HepG2 (cell line): ENCODE measurements at regions not wholly inside any gene's neighbourhood (a gene's known extent, or its start where the extent isn't known, plus 50 kb on each side); places are given as distances from the start of the nearest gene placed in this dataset.

Source experiments
- ATAC-seq: fragments of 200-7000 bp; cut with Tn5 transposase; 3 replicates; pipeline ENCODE4 v1.9.1; 2020; ENCODE audit warnings: mild to moderate bottlenecking, moderate library complexity
- BruUV-seq: library from RNA; stranded (reverse); fragments of 400-500 nt; replicated peaks from 2 replicates; lab custom pipeline; 2021; lab: Mats Ljungman, UMichigan
- CTCF ChIA-PET: fragments of 300-600 bp; formaldehyde crosslinking; extraction: SDS; loops from one replicate; lab custom pipeline; 2021; ENCODE audit warnings: low total read pairs, inconsistent platforms, low intra/inter-chr PET ratio; lab: Yijun Ruan, JAX
- POLR2A ChIA-PET: fragments of 350-600 bp; sonication (Branson Sonifier 250); formaldehyde crosslinking; loops from one replicate; lab custom pipeline; 2020; ENCODE audit warnings: antibody characterized with exemption, inconsistent platforms; lab: Yijun Ruan, JAX
- DNase-seq: peaks from one replicate; pipeline ENCODE4 v3.0.0-alpha.2; 2015; ENCODE audit warnings: low spot score
- FAIRE-seq: peaks from 3 replicates; lab custom pipeline; 2011; peaks lifted over from hg19 to GRCh38; lab: Jason Lieb, UNC
- H2AFZ ChIP-seq: one replicate; pipeline ENCODE4 v1.6.1; 2011; ENCODE audit warnings: low read length, inconsistent platforms
- H3K27ac ChIP-seq: fragments of 300-600 bp; 3 replicates; pipeline ENCODE4 v1.8.0; 2011; ENCODE audit warnings: mixed run types, mild to moderate bottlenecking, mixed read lengths, low read length, inconsistent platforms; ENCODE audit not compliant: insufficient read depth; ENCODE audit errors: extremely low read length
- H3K27me3 ChIP-seq, 2 experiments: fragments of 200-600 bp in 1 of 2; 2 replicates in 1 of 2; 3 replicates in 1 of 2; pipeline versions ENCODE4 v1.6.0 to v1.8.0; 2011; ENCODE audit warnings: low read length in 2 of 2, mild to moderate bottlenecking in 2 of 2, moderate library complexity in 2 of 2, inconsistent platforms in 1 of 2; ENCODE audit not compliant: insufficient read depth in 2 of 2, control insufficient read depth in 1 of 2
- H3K36me3 ChIP-seq, 2 experiments: fragments of 200-600 bp in 1 of 2; replicated peaks in 1 of 2; 2 replicates in 1 of 2; 3 replicates in 1 of 2; pipeline versions ENCODE4 v1.5.1 to v1.8.0; 2011; ENCODE audit warnings: low read length in 2 of 2, inconsistent platforms in 1 of 2; ENCODE audit not compliant: insufficient read depth in 2 of 2, control insufficient read depth in 1 of 2
- H3K4me1 ChIP-seq: 2 replicates; pipeline ENCODE4 v1.5.1; 2012; ENCODE audit warnings: low read length, inconsistent platforms; ENCODE audit not compliant: insufficient read depth
- H3K4me2 ChIP-seq: 2 replicates; pipeline ENCODE4 v1.6.0; 2011; ENCODE audit warnings: low read depth, low read length, inconsistent platforms
- H3K4me3 ChIP-seq, 3 experiments: fragments of 200-600 bp in 1 of 3; sonication (generic), shearing (Covaris generic) in 1 of 3; replicated peaks in 1 of 3; 2 replicates each; pipeline ENCODE4 v1.5.1; 2011 to 2016; ENCODE audit warnings: low read length in 3 of 3, inconsistent platforms in 2 of 3, low read depth in 2 of 3, mild to moderate bottlenecking in 2 of 3, control low read depth in 1 of 3, mixed read lengths in 1 of 3; ENCODE audit not compliant: insufficient read depth in 1 of 3
- H3K79me2 ChIP-seq: one replicate; pipeline ENCODE4 v1.6.1; 2011; ENCODE audit warnings: low read length, inconsistent platforms; ENCODE audit not compliant: insufficient read depth
- H3K9ac ChIP-seq: 2 replicates; pipeline ENCODE4 v1.6.0; 2011; ENCODE audit warnings: mild to moderate bottlenecking, low read depth, low read length, inconsistent platforms; ENCODE audit not compliant: insufficient read depth
- H3K9me3 ChIP-seq: 2 replicates; pipeline ENCODE4 v1.5.1; 2012; ENCODE audit warnings: mild to moderate bottlenecking, low read length
- H4K20me1 ChIP-seq: 2 replicates; pipeline ENCODE4 v1.6.0; 2011; ENCODE audit warnings: inconsistent platforms, mild to moderate bottlenecking, low read length, moderate library complexity; ENCODE audit not compliant: insufficient read depth
- ATF4 ChIP-seq, 2 experiments: fragments of 450-650 bp in 1 of 2; sonication (generic) in 1 of 2; formaldehyde crosslinking; IDR thresholded peaks; 2 replicates each; pipeline versions ENCODE4 v1.5.0 to v1.8.0; 2020 to 2022; ENCODE audit warnings: mild to moderate bottlenecking in 1 of 2, missing genetic modification reagents in 1 of 2
- ATF7-NPFF ChIP-seq: sonication (generic); formaldehyde crosslinking; IDR thresholded peaks from 2 replicates; pipeline ENCODE4 v1.8.1; 2023; ENCODE audit warnings: mild to moderate bottlenecking, low read depth, missing genetic modification reagents, moderate library complexity
- CBX2 ChIP-seq, 2 experiments: fragments of 200-600 bp in 1 of 2; sonication (generic); formaldehyde crosslinking in 1 of 2; IDR thresholded peaks; 2 replicates each; pipeline versions ENCODE4 v1.7.0 to v1.8.1; 2018 to 2022; ENCODE audit warnings: low read depth in 2 of 2, low read length in 1 of 2, mild to moderate bottlenecking in 1 of 2, missing genetic modification reagents in 1 of 2
- CEBPB ChIP-seq: IDR thresholded peaks from 2 replicates; pipeline ENCODE4 v1.6.1; 2011; ENCODE audit warnings: low read depth, low read length, improper control_type of control experiment, borderline replicate concordance
- NFRKB ChIP-seq: fragments of 450-650 bp; IDR thresholded peaks from 2 replicates; pipeline ENCODE4 v1.6.1; 2017
- SMARCE1 ChIP-seq: fragments of 450-650 bp; IDR thresholded peaks from 2 replicates; pipeline ENCODE4 v1.6.1; 2017; ENCODE audit warnings: borderline replicate concordance
- ZNF616 ChIP-seq: sonication (generic); formaldehyde crosslinking; IDR thresholded peaks from 2 replicates; pipeline ENCODE4 v1.5.0; 2020; ENCODE audit warnings: low read depth, mild to moderate bottlenecking, missing genetic modification reagents
- WGBS: methylation state at CpG from one replicate; pipeline ENCODE4 v1.1.6; 2017; ENCODE audit warnings: low lambda C conversion rate; 5-methylcytosine and 5-hydroxymethylcytosine counted together
- in situ Hi-C: cut with HindIII; loops from 2 replicates; pipeline ENCODE4 v1.10.0; 2017; ENCODE audit warnings: low pct_unique_long_range_greater_than_20kb; ENCODE audit not compliant: extremely low pct_ligation_motif_present
- intact Hi-C: fragments of 100-400 bp; cut with micrococcal nuclease; formaldehyde crosslinking; loops from one replicate; pipeline ENCODE4 v1.10.0; 2022; ENCODE audit not compliant: unreplicated experiment
- TF ChIP-seq, protein P1 (sequence below): IDR thresholded peaks from 2 replicates; pipeline ENCODE4 v1.6.1; 2016; ENCODE audit warnings: control low read depth
- TF ChIP-seq, protein P2 (sequence below): IDR thresholded peaks from 2 replicates; pipeline ENCODE4 v1.6.1; 2016; ENCODE audit warnings: mild to moderate bottlenecking
- TF ChIP-seq, protein P3 (sequence below): sonication (generic); formaldehyde crosslinking; IDR thresholded peaks from 2 replicates; pipeline ENCODE4 v1.4.0; 2020; ENCODE audit warnings: missing genetic modification reagents
- TF ChIP-seq, protein P4 (sequence below): sonication (generic); formaldehyde crosslinking; IDR thresholded peaks from 2 replicates; pipeline ENCODE4 v1.4.0; 2020; ENCODE audit warnings: mild to moderate bottlenecking, missing genetic modification reagents

- TF ChIP-seq CBX2 (IDR thresholded peaks at IDR 0.05; ENCODE audit: low read depth, low read length) (no peak), CBX2 (CRISPR knock-in tag; IDR thresholded peaks at IDR 0.05; ENCODE audit: low read depth) (no peak), ATF7-NPFF (CRISPR knock-in tag) (no peak), ZNF616 (CRISPR knock-in tag) (no peak), ATF4 (CRISPR knock-in tag; IDR thresholded peaks at IDR 0.05) (no peak), SMARCE1 (no peak), NFRKB (no peak)
- TF ChIP-seq, protein P1, sequence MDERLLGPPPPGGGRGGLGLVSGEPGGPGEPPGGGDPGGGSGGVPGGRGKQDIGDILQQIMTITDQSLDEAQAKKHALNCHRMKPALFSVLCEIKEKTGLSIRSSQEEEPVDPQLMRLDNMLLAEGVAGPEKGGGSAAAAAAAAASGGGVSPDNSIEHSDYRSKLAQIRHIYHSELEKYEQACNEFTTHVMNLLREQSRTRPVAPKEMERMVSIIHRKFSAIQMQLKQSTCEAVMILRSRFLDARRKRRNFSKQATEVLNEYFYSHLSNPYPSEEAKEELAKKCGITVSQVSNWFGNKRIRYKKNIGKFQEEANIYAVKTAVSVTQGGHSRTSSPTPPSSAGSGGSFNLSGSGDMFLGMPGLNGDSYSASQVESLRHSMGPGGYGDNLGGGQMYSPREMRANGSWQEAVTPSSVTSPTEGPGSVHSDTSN = no peak
- TF ChIP-seq, protein P2, sequence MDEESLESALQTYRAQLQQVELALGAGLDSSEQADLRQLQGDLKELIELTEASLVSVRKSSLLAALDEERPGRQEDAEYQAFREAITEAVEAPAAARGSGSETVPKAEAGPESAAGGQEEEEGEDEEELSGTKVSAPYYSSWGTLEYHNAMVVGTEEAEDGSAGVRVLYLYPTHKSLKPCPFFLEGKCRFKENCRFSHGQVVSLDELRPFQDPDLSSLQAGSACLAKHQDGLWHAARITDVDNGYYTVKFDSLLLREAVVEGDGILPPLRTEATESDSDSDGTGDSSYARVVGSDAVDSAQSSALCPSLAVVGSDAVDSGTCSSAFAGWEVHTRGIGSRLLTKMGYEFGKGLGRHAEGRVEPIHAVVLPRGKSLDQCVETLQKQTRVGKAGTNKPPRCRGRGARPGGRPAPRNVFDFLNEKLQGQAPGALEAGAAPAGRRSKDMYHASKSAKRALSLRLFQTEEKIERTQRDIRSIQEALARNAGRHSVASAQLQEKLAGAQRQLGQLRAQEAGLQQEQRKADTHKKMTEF (CRISPR knock-in tag) = no peak
- TF ChIP-seq, protein P3, sequence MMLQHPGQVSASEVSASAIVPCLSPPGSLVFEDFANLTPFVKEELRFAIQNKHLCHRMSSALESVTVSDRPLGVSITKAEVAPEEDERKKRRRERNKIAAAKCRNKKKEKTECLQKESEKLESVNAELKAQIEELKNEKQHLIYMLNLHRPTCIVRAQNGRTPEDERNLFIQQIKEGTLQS (CRISPR knock-in tag) = no peak
These were observed 427.4 kb upstream of the NCAM2 start (continued) for GRCh38 chr21:20570824-20571232.

DNA sequence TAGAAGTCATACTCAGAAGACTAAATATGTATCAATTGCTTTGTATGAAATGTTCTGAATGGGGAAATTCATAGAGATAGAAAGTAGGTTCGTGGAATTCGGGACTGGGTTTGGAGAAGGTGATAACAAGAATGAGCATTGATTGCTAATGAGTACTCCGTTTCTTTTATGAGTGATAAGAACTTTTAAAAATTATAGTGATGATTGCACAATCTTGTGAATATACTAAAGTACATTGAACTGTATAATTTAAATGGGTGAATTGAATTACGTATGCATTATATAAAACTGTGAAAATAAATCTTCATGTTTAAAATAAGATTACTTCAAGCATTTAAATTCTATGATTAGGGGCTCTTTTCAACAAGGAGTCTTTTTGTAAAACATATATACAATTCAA is 425.6 kb upstream of the NCAM2 start:
- FAIRE-seq (no peak), DNase-seq (no peak), ATAC-seq (no peak)
- Histone ChIP-seq H3K4me1 (no peaks in the 10 kb centered on the region), H3K36me3 (no peaks in the 10 kb centered on the region), H3K9me3 (peaks cover 76% of the 10 kb centered on the region), H3K79me2 (no peaks in the 10 kb centered on the region), H3K4me2 (no peak overlapping the region), H3K9ac (no peak overlapping the region), H3K27me3 (no peaks in the 10 kb centered on the region), H3K4me3 (no peak overlapping the region), H2AFZ (no peak overlapping the region), H4K20me1 (no peaks in the 10 kb centered on the region), H3K27ac (no peak overlapping the region)
- peak; percentile 25; the same call in 1 of the 2 replicates for TF ChIP-seq CEBPB
- TF ChIP-seq, protein P4, sequence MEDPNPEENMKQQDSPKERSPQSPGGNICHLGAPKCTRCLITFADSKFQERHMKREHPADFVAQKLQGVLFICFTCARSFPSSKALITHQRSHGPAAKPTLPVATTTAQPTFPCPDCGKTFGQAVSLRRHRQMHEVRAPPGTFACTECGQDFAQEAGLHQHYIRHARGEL = no peak
- CTCF ChIA-PET = no interaction called here
- in situ Hi-C loops = no loop called here
- POLR2A ChIA-PET = no interaction called here
- 2% methylated on average over 4 of the region's 4 CpGs for WGBS
- BruUV-seq = no TSS peak
- intact Hi-C loops = no loop called here
